GM10248 (cell line): ENCODE measurements at regions not wholly inside any gene's neighbourhood (a gene's known extent, or its start where the extent isn't known, plus 50 kb on each side); places are given as distances from the start of the nearest gene placed in this dataset.

Source experiments
- CTCF ChIA-PET: fragments of 300-600 bp; sonication (Branson Sonifier 250); formaldehyde crosslinking; extraction: SDS; loops from one replicate; lab custom pipeline; 2021; ENCODE audit warnings: antibody characterized with exemption; lab: Yijun Ruan, JAX
- POLR2A ChIA-PET: fragments of 350-650 bp; sonication (Branson Sonifier 250); formaldehyde crosslinking; extraction: SDS; loops from one replicate; lab custom pipeline; 2020; ENCODE audit warnings: antibody characterized with exemption; lab: Yijun Ruan, JAX
- DNase-seq: peaks from one replicate; pipeline ENCODE4 v3.0.0; 2012; ENCODE audit errors: extremely low spot score
- CTCF ChIP-seq: IDR thresholded peaks from 2 replicates; pipeline ENCODE4 v1.5.1; 2012; ENCODE audit warnings: mild to moderate bottlenecking, low read depth; ENCODE audit errors: extremely low read depth, missing control alignments, control extremely low read depth

DNA sequence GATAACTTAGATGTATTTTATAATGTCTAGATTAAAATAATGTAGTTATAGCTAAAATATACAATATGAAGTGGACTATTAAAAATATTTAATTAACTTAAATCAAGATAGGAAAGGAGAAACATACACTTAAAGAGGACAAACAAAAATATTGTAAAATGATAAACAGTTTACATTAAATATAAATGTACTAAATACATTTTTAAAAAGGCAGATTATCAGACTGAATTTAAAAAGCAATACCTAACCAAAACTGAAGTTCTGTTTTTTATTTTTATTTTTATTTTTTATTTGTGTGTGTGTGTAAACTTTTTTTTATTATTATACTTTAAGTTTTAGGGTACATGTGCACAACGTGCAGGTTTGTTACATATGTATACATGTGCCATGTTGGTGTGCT, 811.6 kb upstream of the INTU start:
- ChIA-PET POLR2A (no interaction called here), CTCF (no interaction called here)
- TF ChIP-seq CTCF: no peak
- no peak for DNase-seq

GRCh38 chr4:126825083-126825482, 807.7 kb upstream of the INTU start:
- ChIA-PET POLR2A (no interaction called here), CTCF (no interaction called here)
- TF ChIP-seq CTCF: no peak
- no peak for DNase-seq

DNA sequence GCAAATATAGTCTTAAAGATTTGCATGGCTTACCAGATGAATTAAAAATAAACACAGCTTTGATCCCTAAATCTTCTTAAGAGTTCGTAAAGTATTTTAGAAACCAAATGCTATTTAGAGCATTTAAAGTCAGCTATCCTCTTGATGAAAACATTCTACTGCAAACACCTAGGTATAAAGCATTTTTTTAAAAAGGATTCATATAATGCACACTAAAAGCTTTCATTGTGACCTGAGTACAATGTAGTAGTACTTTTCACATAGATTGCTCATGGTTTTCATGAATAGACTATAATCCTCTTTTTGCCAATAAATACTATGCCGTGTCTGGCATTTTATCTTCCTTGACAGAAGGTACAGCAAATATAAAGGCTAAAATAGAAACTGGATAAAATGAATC, 805.1 kb upstream of the INTU start:
- DNase-seq: no peak
- no peak for TF ChIP-seq CTCF
- POLR2A ChIA-PET: no interaction called here
- CTCF ChIA-PET: no interaction called here

DNA sequence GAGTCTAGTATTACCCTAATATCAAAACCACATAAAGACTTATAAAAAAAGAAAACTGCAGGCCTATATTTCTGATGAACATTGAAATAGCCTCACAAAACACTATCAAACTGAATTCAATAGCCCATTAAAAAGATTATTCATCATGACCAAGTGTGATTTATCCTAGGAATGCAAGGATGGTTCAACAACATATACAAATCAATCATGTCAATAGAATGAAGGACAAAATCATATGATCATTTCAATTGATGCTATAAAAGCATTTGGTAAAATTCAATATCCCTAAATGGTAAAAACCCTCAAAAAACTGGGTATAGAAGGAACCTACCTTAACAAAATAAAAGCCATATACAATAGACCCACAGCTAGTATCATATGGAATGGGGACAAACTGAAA, 797.9 kb upstream of the INTU start:
- CTCF ChIA-PET: no interaction called here
- POLR2A ChIA-PET: no interaction called here
- DNase-seq: no peak

GRCh38 chr4:126838941-126839679, 793.6 kb upstream of the INTU start:
- DNase-seq: no peak
- ChIA-PET POLR2A (no interaction called here), CTCF (no interaction called here)
- no peak for TF ChIP-seq CTCF

More for the DNA sequence above, 797.9 kb upstream of the INTU start:
- TF ChIP-seq CTCF: no peak

- TF ChIP-seq CTCF: no peak
- POLR2A ChIA-PET: no interaction called here
- CTCF ChIA-PET: interaction anchor here (1.1 to 1.5 kb wide), 2 partner anchors 11 to 12 kb away, joined by 3 to 4 read pairs; no protein-coding TSS in a partner anchor
- no peak for DNase-seq
These were observed 789.2 kb upstream of the INTU start for GRCh38 chr4:126843492-126844067.
